Activated T-cell treated with anti-CD3 and anti-CD28 coated beads, Interleukin-2, amount 50 U/mL, for 1 hour (primary cell): ENCODE measurements at regions not wholly inside any gene's neighbourhood (a gene's known extent, or its start where the extent isn't known, plus 50 kb on each side); places are given as distances from the start of the nearest gene placed in this dataset.

ENCODE experiments used
- DNase-seq: peaks from one replicate; pipeline ENCODE4 v3.0.0-alpha.2; 2020

DNA sequence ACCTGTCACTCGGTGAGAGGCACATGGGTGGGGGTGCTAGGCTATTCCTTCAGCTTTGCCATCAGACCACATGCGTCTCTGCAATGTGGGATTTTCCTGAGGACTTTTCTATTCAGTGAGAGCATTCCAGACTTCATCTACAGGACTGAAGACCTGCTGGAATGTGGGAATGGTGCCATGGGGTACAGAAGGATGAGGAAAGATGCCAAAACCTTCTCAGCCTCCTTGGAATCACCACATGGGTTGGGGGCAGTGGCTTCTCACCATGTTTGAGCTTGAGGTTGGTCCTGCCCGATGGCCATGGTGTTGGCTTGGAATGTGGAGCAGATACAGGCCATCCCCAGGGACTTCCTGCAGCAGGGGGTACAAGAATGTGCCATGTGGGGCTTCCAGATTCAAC is 80.9 kb upstream of the KLF13 start:
- no peak for DNase-seq

GRCh38 chr15:31247404-31247803 is 79.2 kb upstream of the KLF13 start:
- no peak for DNase-seq

GRCh38 chr15:31248263-31248662 is 78.4 kb upstream of the KLF13 start:
- no peak for DNase-seq

DNA sequence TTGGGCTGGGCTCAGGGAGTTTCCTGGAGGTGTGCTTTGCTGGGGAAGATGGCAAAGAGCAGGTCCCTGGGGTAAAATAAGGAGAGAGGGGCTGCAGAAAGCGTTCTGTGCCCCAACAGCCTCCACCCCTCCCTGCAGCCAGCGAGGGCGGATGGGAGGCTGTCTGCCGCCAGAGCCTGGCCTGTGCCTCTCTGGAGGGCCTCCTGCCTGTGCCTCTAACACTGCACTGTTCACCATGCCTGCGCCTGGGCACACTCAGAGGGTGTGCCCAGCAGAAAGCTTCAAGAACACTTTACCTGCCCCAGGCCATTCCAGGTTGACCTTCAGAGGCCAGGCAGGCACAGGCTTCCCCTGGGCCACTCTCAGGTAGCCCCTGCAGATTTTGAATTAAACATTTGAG is 77.7 kb upstream of the KLF13 start:
- no peak for DNase-seq

DNA sequence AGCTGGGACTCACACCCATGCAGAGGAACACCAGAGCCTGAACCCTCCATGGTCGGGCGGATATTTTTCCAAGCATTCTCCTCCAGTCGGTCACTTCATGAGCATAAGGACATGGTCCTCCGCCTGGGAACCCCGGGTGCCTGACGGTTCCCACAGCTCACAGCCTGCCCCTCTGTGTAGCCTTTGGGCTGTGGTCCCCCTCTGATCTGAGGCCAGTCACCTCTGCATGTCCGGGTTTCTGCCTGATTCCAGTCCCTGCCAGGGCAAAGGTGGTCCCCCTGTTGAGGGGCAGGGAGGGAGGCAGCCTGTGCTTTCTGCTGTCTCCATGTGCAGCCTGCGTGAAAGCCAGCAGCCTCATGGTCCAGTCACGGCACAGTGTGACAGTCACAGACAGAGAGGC is 76.6 kb upstream of the KLF13 start:
- no peak for DNase-seq

DNA sequence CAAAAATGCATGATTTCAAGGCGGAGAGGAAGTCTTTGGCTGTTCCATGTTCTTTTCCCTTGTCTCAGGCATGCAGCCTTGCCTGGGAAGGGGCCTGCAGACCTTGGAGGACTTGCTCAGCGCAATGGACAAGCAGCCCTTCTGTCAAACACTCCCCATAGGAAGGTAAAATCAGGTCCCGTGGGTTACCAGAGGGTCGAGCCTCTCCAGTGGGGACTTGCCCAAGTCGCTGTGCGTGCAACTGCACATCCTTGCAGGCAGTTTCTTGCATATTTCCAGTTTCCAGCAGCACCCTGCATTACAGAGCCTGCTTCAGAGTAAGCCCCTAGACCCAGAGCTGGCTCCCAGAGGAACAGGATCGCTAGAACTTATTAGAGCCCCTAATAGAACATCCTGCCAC is 75.5 kb upstream of the KLF13 start:
- DNase-seq = no peak

- no peak for DNase-seq
These were observed 74.4 kb upstream of the KLF13 start for GRCh38 chr15:31252171-31252785.

DNA sequence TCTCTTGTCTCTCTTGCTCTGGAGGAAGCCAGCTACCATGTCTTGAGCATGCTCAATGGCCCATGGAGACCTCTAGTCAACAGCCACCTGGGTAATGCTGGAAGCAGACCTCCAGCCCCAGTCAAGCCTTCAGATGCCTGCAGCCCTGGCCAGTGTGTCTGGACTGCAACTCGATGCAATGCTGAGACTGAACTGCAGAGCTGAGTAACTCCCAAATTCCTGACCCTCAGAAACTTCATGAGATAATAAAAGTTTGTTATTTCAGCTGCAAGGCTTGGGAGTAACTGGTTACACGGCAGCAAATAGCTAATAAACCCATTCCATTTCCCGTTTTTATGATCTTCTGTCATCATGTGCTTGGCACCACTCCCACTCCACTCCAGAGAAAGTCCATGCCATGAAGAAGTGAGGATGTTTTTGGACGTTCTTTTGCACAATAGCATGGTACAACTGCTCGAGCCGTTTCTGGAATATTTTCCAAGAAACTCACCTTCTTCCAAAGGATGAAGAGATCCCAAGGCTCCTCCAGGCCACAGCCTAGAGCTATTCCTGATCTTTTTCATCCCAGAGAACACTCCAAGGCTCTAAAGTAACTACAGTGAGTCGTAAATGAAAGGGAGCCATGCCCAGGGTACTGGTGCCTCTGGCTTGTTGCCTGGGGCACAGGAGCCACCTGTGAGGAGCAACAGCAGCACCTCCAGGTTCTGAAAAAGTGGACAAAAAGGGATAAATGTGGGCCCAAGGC is 72.0 kb upstream of the KLF13 start:
- DNase-seq = no peak

DNA sequence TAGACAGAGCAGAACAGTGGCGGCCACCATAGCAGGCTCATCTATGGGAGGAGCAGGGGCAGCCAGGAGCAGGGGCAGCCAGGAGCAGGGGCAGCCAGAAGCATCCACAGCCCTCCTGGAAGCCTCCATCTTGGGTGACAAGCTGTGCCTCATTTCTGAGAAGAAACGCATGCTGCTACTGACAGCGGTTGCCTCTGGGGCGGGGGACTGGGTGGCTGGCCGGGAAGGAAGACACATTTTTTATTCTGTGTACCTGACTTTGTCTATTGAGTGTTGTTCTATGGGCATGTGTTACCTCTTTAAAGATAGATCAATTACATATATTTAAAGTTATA is 71.5 kb upstream of the KLF13 start:
- DNase-seq = no peak

DNA sequence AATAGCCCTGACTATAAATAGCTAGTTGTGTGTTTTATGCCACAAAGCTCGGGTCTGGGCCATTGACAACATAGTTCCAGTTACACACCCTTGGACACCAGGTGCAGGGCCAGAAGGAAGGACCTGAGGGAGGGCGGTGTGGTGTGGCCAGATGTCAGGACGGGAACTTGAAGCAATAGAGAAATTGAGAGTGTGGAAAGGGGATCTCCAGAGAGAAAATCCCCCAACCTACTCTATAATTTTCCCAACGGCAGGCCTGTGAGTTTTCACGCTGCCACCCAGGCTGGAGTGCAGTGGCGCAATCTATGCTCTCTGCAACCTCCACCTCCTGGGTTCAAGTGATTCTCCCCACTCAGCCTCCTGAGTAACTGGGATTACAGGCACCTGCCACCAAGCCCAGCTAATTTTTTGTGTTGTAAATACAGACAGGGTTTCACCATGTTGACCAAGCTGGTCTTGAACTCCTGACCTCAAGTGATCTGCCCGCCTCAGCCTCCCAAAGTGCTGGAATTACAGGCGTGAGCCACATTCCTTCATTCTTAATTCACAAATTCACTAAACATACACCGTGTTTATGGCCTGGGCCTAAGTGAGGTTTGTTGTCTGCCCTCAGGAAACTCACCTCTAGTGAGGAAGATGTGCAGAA is 70.8 kb upstream of the KLF13 start:
- DNase-seq = no peak

GRCh38 chr15:31256378-31257265 is 70.0 kb upstream of the KLF13 start:
- no peak for DNase-seq

- DNase-seq = no peak
These were observed 69.3 kb upstream of the KLF13 start for GRCh38 chr15:31257286-31257685.

DNA sequence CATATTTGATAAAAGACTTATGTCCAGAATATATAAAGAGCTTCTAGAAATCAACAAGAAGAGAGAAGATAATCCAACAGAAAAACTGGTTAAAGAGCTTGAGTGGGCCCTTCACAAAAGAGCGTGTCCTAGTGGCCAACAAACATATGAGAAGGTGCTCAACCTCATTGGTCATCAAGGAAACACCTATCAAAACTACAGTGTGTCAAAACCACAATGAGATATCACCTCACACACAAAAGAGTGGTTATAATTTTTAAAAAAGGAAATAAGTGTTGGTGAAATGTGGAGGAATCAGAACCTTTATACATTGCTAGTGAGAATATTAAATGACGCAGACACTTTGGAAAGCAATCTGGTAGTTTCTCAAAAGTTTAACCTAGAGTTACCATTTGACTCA is 68.4 kb upstream of the KLF13 start:
- no peak for DNase-seq

DNA sequence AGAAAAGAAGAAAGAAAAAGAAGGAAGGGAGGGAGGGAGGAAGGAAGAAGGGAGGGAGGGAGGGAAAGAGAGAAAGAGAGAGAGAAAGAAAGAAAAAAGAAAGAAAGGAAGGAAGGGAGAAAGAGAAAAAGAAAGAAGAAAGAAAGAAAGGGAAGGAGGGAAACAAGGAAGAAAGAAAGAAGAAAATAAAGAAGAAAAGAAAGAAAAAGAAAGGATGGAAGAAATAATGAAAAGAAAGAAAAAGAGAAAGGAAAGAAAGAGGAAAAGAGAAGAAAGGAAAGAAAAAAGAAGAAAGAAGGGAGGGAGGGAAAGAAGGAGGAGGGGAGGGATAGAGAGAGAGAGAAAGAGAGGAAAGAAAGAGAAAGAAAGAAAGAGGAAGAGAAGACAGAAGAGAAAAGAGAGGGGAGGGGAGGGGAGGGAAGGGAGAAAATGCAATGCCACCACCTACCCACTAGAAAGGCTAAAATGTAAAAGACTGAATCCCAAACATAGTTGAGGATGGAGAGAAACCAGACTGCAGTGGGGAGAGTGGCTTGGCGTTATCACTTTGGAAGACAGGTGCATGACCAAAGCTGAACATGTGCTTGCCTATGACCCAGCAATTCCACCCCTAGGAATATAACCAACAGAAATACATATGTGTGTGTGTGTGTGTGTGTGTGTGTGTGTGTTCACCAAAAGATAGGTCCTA is 66.9 kb upstream of the KLF13 start:
- no peak for DNase-seq

DNA sequence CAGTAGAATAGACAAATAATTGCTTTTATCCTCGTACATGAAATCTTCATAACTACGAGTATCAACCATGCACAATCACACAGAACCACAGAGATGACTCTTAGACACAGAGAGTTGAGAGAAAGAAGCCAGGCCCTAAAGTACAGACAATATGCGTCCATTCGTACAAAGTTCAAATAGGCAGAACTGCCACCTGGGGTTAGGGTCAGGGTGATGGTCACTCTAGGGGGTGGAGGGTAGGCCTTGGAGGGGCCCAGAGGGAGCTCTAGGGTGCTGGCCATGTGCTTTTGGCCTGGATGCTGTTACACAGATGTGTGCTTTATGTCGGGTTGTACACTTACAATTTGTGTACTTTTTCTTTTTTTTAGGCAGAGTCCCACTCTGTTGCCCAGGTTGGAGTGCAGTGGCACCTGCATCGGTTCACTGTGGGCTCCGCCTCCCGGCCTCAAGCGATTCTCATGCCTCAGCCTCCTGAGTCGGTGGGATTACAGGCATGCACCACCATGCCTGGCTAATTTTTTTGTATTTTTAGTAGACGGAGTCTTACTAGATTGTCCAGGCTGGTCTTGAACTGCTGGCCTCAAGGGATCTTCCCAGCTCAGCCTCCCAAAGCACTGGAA is 65.9 kb upstream of the KLF13 start:
- DNase-seq = peak; percentile 8

GRCh38 chr15:31261266-31262142 is 65.1 kb upstream of the KLF13 start:
- peak; percentile 16 for DNase-seq

- peak; percentile 14 for DNase-seq
These were observed 64.5 kb upstream of the KLF13 start for GRCh38 chr15:31262143-31262530.

DNA sequence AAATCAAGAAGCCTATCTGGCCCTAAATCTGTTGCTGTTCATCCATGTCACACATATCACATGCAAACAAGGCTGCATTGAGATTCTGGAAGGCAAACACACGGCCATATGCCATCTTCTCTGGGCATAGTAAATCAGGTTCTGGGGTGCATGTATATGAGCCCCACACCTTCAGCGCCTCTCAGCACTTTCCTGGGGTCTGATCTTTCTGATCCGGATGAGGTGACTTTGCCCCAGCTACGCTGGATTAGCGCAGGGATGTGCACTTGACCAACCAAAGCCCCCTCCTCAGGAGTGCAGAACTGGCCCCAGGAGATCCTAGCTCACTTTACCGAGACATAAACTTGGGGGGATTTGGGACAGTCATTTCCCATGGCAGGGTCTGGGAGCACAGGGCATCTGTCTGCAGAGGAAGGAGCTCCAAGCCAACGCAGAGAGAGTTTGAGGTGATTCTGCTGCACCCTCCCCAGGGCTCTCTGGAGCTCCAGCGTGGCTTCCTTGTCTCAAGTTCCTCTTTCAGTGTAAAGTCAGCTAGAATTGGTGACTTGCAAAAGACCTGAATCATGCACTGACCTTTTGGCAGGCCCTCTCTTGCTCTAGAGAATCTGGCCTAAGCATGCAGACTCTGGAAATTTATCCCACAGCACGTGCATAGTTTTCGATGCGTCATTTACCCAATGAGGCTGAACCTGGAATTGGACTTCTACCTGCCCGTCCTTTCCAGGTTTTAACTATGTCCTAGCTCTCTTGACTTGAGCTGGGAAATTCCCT is 63.5 kb upstream of the KLF13 start:
- peak; percentile 20 for DNase-seq

GRCh38 chr15:31263751-31264558 is 62.7 kb upstream of the KLF13 start:
- peak; percentile 79 for DNase-seq
